Activated T-cell treated with anti-CD3 and anti-CD28 coated beads, Interleukin-2, amount 50 U/mL, for 72 hours (primary cell): ENCODE measurements at regions not wholly inside any gene's neighbourhood (a gene's known extent, or its start where the extent isn't known, plus 50 kb on each side); places are given as distances from the start of the nearest gene placed in this dataset.

Experiments used
- ATAC-seq, 2 donors: fragments of 150-1000 bp; cut with Tn5 transposase; replicated peaks in 1 of 2; 2 replicates each; pipeline ENCODE4 v1.10.0; 2021; ENCODE audit warnings: moderate library complexity in 2 of 2, mild to moderate bottlenecking in 1 of 2
- DNase-seq, 2 donors: peaks; one replicate each; pipeline ENCODE4 v3.0.0; 2021 to 2022; ENCODE audit warnings: mixed read lengths in 1 of 2
- H3K27ac Mint-ChIP-seq: one replicate; pipeline ENCODE4 v1.8.0; 2022; ENCODE audit warnings: mild to moderate bottlenecking, moderate library complexity, mixed read lengths
- H3K27me3 Mint-ChIP-seq: one replicate; pipeline ENCODE4 v1.8.0; 2022; ENCODE audit warnings: low read depth, mixed read lengths
- H3K36me3 Mint-ChIP-seq, 2 donors: one replicate each; pipeline ENCODE4 v1.8.0; 2022; ENCODE audit warnings: mixed read lengths in 2 of 2, mild to moderate bottlenecking in 1 of 2; ENCODE audit not compliant: insufficient read depth in 2 of 2
- H3K4me1 Mint-ChIP-seq: one replicate; pipeline ENCODE4 v1.8.0; 2022; ENCODE audit warnings: low read depth, mixed read lengths
- H3K4me3 Mint-ChIP-seq, 2 donors: one replicate each; pipeline ENCODE4 v1.8.0; 2022; ENCODE audit warnings: mild to moderate bottlenecking in 2 of 2, mixed read lengths in 2 of 2, moderate library complexity in 2 of 2
- H3K9me3 Mint-ChIP-seq, 2 donors: one replicate each; pipeline ENCODE4 v1.8.0; 2022; ENCODE audit warnings: mixed read lengths in 2 of 2

DNA sequence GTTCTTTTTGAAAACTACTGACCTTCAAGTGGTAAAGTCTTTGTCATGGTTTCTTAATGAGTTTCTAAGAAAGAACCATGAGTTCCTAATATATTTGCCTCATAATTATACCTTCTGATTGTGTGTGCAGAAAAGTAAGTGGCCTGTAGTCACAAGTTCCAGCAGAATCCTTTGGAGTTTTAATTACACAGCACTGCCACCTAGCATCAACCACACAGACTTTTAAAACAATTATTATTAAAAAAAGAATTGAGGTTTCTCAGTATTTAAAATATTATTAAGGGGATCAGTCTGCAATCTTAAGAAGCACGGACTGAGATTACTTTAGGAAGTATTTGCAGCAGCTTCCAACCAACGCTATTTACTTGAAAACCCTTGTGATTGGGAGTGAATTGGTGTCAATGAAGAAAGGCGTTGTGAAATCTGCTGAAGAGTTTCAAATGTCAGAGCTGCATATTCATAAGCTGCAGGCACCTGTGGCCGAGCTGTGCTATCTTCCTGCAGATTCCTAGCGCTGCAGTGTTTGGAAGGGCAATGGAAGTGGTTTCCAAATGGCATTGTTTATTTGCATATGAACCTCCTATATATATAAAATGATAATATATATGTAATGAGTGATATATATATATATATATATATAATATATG is 1074.2 kb upstream of the WWC1 start:
- no peak overlapping the region for H3K27ac Mint-ChIP-seq
- no peaks in the 10 kb centered on the region for H3K9me3 Mint-ChIP-seq
- DNase-seq (no peak), ATAC-seq (no peak)
- H3K4me1 Mint-ChIP-seq = no peaks in the 10 kb centered on the region
- no peaks in the 10 kb centered on the region for H3K27me3 Mint-ChIP-seq
- no peaks in the 10 kb centered on the region for H3K36me3 Mint-ChIP-seq
- H3K4me3 Mint-ChIP-seq = no peak overlapping the region

DNA sequence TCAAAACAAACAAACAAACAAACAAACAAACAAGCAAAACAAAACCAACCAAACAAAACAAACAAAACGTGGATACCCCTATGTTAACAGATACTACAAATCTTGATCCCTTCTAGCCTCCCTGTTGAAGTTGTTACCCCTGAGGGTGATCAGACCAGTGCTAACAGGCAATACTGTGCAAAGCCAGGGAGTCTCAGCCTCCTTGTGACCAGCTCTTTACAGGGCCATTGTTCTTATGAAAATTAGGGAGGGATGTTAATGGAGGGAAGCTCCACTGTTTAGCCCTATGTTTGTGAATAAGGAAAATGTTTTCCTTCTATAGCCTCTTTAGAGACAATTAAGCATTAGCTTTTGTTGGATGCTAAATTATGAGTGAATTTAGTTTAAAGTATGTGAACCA is 1072.1 kb upstream of the WWC1 start:
- Mint-ChIP-seq H3K4me3 (no peak overlapping the region), H3K27me3 (no peaks in the 10 kb centered on the region), H3K4me1 (no peaks in the 10 kb centered on the region), H3K36me3 (no peaks in the 10 kb centered on the region), H3K9me3 (peaks cover 0 to 4% of the 10 kb centered on the region in 2 donors), H3K27ac (no peak overlapping the region)
- DNase-seq (no peak), ATAC-seq (no peak)

DNA sequence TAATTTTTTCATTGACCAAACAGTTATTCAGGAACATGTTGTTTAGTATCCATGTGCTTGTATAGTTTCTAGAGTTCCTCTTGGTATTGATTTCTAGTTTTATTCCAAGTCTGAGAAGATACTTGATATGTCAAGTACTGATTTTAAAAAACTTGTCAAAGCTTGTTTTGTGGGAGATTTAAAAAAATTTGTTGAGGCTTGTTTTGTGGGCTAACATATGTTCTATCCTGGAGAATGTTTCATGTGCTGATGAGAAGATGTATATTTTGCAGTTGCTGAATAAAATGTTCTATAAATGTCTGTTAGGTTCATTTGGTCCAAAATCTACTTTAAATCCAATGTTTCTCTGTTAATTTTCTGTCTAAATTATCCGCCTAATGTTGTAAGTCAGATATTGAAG is 1065.1 kb upstream of the WWC1 start:
- Mint-ChIP-seq H3K27me3 (no peaks in the 10 kb centered on the region), H3K27ac (no peak overlapping the region), H3K9me3 (peaks cover 7 to 15% of the 10 kb centered on the region in 2 donors), H3K36me3 (peaks cover 0 to 1% of the 10 kb centered on the region in 2 donors), H3K4me3 (no peak overlapping the region), H3K4me1 (no peaks in the 10 kb centered on the region)
- ATAC-seq (no peak), DNase-seq (no peak)

DNA sequence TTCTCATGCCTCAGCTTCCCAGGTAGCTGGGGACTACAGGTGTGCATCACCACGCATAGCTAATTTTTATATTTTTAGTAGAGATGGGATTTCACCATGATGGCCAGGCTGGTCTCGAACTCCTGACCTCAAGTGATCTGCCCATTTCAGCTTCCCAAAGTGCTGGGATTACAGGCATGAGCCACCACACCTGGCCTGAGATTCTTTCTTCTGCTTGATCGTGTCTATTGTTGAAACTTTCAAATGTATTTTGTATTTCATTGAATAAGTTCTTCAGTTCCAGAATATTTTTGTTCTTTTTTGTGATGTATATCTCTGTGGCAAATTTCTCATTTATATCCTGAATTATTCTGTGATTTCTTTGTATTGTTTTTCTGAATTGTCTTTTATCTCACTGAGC is 1063.3 kb upstream of the WWC1 start:
- Mint-ChIP-seq H3K4me3 (no peak overlapping the region), H3K9me3 (peaks cover 7 to 17% of the 10 kb centered on the region in 2 donors), H3K4me1 (no peaks in the 10 kb centered on the region), H3K27ac (no peak overlapping the region), H3K27me3 (no peaks in the 10 kb centered on the region), H3K36me3 (peaks cover 0 to 1% of the 10 kb centered on the region in 2 donors)
- DNase-seq (no peak), ATAC-seq (no peak)

DNA sequence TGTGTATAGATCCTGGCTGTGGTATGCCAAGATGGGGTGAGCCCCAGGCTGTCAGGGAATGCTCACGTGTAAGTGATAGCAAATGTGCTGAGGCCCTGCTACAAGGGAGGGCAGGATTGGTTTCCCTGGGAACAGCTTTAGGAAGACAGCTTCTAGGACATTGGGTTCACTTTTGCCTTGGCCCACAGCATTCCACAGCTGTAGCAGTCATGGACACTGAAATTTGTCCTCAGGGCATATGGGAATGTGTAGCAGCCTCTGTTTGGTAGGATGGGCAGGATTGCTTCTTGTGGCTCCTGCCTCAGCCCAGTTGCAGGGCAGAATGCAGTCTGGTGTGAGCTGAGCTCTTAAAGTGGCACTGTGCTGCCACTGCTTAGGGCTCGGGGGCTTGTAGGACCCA is 1061.7 kb upstream of the WWC1 start:
- Mint-ChIP-seq H3K27ac (no peak overlapping the region), H3K4me3 (no peak overlapping the region), H3K36me3 (peaks cover 0 to 1% of the 10 kb centered on the region in 2 donors), H3K27me3 (no peaks in the 10 kb centered on the region), H3K9me3 (peaks cover 7 to 12% of the 10 kb centered on the region in 2 donors), H3K4me1 (no peaks in the 10 kb centered on the region)
- DNase-seq = no peak
- no peak for ATAC-seq

DNA sequence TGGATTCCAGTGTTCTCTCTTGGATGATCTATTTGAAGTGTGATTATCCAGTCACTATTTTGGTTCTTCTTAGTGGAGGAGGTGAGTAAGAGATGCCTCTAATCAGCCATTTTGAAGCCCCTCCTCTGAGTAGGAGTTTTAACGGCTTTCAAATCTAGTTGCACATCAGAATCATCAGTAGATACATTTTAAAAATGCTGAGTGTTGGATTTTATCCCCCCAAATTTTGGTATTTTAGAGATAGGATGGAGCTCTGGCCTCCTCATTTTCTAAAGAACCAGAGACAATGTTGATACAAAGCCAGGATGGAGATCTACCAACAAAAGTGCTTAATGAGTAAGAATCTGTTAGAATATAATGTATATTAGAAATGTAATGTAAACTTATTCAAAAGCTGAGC is 1061.0 kb upstream of the WWC1 start:
- Mint-ChIP-seq H3K36me3 (peaks cover 0 to 1% of the 10 kb centered on the region in 2 donors), H3K9me3 (peaks cover 7 to 12% of the 10 kb centered on the region in 2 donors), H3K27me3 (no peaks in the 10 kb centered on the region), H3K4me1 (no peaks in the 10 kb centered on the region), H3K27ac (no peak overlapping the region), H3K4me3 (no peak overlapping the region)
- ATAC-seq = no peak
- DNase-seq = no peak

DNA sequence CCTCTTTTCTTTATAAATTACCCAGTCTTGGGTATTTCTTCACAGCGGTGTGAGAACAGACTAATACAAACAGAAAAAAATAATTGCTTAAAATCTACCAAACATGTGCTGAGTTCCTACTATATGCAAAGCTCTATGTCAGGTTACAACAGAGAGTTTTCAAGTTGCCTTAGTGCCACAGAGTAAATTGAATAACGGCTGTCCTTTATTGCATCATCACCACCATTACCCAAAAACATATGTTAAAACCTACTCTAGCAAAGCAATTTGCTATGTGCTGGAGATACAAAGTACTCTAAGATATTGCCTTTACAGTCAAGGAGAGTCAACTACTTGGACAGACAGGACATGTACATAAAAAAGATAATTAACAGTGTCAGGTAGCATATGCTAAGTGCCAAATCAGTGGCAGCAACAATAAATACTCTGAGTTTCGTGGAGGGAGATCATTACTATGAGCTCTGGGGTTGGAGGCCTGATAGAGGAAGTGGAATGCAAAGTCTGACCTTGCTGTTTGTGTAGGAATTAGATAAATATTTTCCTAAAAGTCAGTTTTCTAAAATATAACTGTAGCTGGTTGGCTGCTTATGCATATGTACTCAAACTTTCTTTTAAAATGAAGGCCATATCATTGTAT is 1058.7 kb upstream of the WWC1 start:
- H3K4me3 Mint-ChIP-seq = no peak overlapping the region
- peaks cover 0 to 1% of the 10 kb centered on the region in 2 donors for H3K36me3 Mint-ChIP-seq
- no peak for DNase-seq
- H3K4me1 Mint-ChIP-seq = no peaks in the 10 kb centered on the region
- H3K27ac Mint-ChIP-seq = no peak overlapping the region
- peaks cover 3 to 11% of the 10 kb centered on the region in 2 donors for H3K9me3 Mint-ChIP-seq
- no peak for ATAC-seq
- H3K27me3 Mint-ChIP-seq = no peaks in the 10 kb centered on the region

DNA sequence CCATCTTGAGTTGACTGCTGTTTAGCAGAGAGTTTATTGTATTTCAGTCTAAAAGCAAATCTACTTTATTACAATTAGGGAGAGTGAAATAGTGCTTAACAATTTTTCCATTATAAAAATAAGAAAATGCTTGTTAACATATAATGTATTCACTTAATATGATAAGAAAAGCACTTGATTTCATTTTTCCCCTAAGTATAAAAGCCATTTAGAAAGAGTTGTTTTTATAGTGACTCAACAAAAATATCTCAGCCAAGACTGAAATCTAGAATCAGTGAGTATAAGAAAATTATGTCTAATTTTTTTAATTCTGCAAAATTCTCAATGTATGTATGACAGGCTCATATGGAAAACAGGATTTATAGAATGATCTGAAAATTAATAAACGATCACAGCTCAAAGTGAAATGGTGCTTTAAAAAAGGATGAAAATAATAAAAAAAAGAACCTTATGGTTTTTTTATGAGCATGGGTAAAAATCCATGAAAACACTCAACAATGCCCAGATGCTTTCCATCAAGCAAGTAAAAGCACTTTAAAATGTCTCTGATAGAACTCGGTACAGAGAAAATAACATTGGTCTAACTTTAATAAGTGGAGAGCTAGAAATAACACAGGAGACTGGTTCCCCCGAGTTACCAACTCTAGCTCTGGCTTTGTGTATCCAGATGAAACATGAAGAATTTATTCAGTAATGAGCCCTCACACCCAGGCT is 1057.8 kb upstream of the WWC1 start:
- H3K27ac Mint-ChIP-seq = no peak overlapping the region
- no peak overlapping the region for H3K4me3 Mint-ChIP-seq
- no peak for DNase-seq
- ATAC-seq = no peak
- no peaks in the 10 kb centered on the region for H3K4me1 Mint-ChIP-seq
- peaks cover 0 to 1% of the 10 kb centered on the region in 2 donors for H3K36me3 Mint-ChIP-seq
- H3K27me3 Mint-ChIP-seq = no peaks in the 10 kb centered on the region
- peaks cover 0 to 11% of the 10 kb centered on the region in 2 donors for H3K9me3 Mint-ChIP-seq

DNA sequence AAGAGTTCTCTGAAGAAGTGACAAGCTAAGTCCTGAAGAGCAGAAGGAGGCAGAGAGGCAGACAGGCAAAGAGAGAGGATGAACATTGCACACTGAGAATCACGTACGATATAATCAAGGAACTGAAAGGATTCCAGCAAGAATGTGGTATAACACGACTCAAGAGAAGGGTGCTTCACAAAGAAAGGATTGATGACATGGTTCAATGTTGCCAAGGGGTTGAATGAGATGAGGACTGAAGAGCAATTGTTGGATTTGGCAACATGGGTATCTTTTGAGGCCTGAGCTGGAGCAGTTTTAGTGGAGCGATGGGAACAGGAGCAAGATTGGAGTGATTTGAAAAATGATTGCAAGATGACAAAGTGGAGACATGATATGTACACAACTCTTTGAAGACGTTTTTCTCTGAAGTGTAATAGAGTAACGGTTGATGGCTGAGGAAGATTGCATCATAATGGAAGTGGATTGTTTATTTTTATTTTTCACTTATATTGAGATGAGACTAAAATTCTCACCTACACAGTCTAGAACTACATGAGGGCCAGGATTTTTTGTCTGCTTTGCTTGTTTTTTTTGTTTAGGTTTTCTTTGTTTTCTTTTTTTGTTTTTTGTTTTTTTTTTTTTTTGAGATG is 1049.9 kb upstream of the WWC1 start:
- ATAC-seq (no peak), DNase-seq (no peak)
- Mint-ChIP-seq H3K4me1 (no peaks in the 10 kb centered on the region), H3K4me3 (no peak overlapping the region), H3K27ac (no peak overlapping the region), H3K36me3 (no peaks in the 10 kb centered on the region), H3K9me3 (peaks cover 7 to 12% of the 10 kb centered on the region in 2 donors), H3K27me3 (no peaks in the 10 kb centered on the region)

DNA sequence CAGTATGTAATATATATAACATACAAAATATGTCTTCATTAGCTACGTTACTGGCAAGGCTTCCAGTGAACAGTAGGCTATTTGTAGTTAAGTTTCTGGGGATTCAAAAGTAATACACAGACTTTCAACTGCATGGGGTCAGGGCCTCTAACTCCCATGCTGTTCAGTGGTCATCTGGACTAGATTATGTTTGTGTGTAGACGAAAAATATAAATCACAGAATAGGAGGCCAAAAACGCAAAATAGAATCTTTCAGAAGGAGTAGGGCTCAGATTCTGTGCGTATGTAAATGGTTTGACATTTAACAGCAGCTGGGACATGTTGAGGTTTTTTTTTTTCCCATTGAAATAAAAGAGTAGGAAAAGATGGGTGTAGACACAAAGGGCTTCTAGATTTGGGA is 1048.7 kb upstream of the WWC1 start:
- Mint-ChIP-seq H3K4me3 (no peak overlapping the region), H3K9me3 (peaks cover 7 to 12% of the 10 kb centered on the region in 2 donors), H3K27ac (no peak overlapping the region), H3K4me1 (no peaks in the 10 kb centered on the region), H3K36me3 (no peaks in the 10 kb centered on the region), H3K27me3 (no peaks in the 10 kb centered on the region)
- ATAC-seq (no peak), DNase-seq (no peak)

DNA sequence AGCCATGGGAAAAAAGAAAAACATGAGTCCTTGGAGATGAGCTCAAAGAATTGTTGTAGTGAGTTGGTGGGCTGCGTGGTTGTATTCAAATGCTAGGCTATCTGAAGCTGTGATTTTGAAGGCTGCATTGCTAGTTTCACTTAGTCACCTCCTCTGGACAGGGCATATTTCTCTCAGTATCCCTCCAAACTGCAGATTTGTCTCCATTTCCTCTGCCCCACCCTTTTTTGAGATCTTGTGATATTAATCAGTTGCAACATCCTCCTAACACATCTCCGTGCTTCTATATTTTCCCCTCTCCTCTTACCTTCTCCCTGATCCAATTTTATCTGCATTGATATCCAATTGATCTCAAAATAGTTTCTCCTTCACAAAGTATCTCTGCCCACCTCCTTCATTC is 1048.0 kb upstream of the WWC1 start:
- Mint-ChIP-seq H3K4me3 (no peak overlapping the region), H3K9me3 (peaks cover 7 to 12% of the 10 kb centered on the region in 2 donors), H3K4me1 (no peaks in the 10 kb centered on the region), H3K27me3 (no peaks in the 10 kb centered on the region), H3K36me3 (no peaks in the 10 kb centered on the region), H3K27ac (no peak overlapping the region)
- ATAC-seq = no peak
- no peak for DNase-seq

DNA sequence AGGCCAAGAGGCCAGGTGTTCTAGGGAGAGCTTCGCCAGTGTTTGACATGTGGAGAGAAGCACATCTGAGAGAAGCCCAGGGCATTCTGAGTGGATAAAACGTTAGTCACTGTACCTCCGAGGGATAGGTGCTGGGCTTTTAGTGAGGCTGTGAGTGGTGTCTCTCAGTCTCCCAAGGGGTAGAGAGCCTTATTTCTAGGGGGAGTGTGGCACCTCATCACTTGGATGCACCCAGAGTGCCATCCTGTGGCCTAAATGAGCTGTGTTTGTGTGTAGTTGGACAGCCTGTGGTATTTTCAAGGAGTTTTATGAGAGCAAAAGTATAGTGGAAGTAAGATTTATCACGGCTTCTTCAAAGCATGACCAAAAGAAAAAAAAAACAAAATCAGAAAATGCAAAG is 1046.9 kb upstream of the WWC1 start:
- DNase-seq (no peak), ATAC-seq (no peak)
- Mint-ChIP-seq H3K36me3 (no peaks in the 10 kb centered on the region), H3K9me3 (peaks cover 7 to 9% of the 10 kb centered on the region in 2 donors), H3K27ac (no peak overlapping the region), H3K4me1 (no peaks in the 10 kb centered on the region), H3K4me3 (no peak overlapping the region), H3K27me3 (no peaks in the 10 kb centered on the region)

DNA sequence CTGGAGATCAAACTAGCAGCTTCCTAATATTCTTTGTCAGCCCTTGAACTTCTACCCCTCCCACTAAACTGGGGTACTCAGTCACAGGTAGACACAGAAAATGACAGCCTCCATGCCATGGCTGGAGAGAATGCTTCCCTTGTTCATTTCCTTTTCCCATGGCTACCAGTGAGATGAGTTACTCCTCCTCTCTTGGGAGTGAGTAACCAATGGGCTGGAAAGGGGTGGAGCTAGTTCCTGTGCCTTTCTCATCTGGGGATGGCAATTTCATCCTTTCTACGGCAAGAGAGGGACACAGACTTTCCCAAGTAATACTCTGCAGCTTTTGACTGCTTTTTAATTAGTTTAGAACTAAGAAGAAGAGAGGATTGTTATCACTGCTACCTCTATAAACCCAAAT is 1045.6 kb upstream of the WWC1 start:
- Mint-ChIP-seq H3K27me3 (no peaks in the 10 kb centered on the region), H3K27ac (no peak overlapping the region), H3K9me3 (peaks cover 7 to 9% of the 10 kb centered on the region in 2 donors), H3K4me3 (no peak overlapping the region), H3K4me1 (no peaks in the 10 kb centered on the region), H3K36me3 (no peaks in the 10 kb centered on the region)
- no peak for DNase-seq
- ATAC-seq = no peak
